DMS 273 (cell line): ENCODE measurements at regions not wholly inside any gene's neighbourhood (a gene's known extent, or its start where the extent isn't known, plus 50 kb on each side); places are given as distances from the start of the nearest gene placed in this dataset.
A peak's percentile ranks its signal among the peaks of the same experiment; 100 is the strongest.
"Not testable (repeated sequence)": the region's sequence is repeated elsewhere in the genome, so short reads cannot be mapped to it uniquely, and the experiment has no call there.

Experiments
- DNase-seq: peaks from one replicate; lab custom pipeline; 2025; ENCODE audit not compliant: unreplicated experiment; lab: John Stamatoyannopoulos, UW

DNA sequence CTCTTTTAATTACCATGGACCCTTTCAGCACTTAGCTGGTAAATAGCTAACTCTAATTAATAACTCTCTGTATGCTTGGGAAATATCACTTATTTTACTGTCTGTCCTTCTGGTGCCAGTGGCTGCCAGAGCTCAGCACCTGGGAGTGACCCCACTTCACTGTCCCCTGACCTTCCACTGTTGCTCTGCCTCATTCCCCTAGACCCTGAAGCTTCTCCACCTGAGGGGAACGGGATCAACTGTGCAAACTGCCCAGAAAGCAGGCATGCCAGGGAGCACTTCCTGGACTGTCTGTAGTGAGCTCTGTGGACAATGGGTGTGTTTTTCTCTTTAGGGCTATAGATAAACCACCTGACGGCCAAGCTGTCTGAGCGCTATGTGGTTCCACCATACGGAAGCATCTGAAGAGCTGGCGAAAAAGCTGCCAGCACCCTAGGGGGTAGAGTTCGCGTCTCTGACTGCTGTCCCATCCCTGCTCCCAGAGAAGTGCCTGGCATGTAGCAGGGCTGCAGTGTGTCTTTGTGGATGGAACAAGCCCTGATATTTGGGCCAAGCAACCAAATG is 106.3 kb upstream of the FOXA2 start:
- DNase-seq, result peak; percentile 0

DNA sequence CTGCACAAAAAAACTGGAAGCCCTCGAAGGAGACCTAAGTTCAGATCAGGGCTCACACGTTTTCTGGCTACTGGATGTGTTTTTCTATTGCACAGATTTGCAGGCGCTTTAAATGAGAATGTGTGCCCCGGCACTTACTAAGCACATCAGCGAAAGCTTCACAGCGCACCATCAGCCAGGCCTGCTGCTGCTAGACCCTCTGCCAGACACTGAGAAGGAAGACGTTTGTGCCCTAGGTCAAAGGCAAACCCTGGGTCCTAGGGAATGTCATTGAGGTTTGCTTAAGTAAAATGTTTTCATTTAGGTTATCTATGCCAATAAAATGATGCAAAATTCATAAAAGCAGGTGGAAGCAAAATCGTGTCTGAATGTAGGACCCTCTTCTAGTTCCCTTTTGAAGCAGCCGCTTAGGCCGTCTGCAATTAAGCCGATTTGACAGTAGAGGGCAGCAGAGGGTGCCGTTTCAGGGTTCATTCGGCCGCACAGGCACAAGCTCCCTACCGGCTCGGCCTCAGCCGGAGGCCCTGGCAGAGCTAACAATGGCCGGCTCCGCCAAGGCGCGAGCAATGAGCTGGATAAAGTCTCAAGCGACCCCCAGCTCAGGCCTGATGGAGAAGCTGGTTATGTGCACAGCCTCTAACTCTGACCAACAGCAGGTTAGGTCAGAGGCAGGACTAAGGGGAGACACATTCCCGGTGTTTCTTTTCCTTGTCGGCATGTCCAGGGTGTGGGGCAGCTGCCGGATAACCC is 107.2 kb upstream of the FOXA2 start:
- peak; percentile 74 for DNase-seq

DNA sequence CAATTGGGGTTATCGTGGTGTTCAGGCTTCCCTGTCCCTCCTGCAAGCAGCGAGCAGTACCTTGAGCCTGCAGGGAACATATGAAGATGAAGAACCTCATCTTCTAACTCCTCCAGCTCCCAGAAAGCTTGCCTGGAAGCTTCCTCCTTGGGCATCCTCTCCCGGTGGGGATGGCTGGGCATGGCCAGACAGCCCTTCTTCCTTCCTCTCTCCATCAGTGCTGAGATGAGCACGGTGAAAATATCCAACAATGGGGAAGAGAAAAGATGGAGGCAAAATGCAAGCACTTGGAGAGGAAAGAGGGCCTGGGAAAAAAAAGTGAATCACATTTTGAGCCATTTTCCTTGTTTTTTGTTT is 107.7 kb upstream of the FOXA2 start:
- DNase-seq, result no peak

DNA sequence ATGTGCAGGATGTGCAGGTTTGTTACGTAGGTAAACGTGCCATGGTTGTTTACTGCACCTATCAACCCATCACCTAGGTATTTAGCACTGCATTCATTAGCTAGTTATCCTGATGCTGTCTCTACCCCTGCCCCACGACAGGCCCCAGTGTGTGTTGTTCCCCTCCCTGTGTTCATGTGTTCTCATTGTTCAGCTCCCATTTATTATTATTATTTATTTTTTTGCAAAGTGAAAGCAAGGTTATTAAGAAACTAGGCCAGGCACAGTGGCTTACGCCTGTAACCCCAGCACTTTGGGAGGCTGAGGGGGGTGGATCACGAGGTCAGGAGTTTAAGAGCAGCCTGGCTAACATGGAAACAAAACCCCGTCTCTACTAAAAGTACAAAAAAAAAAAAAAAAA is 108.2 kb upstream of the FOXA2 start:
- not testable (repeated sequence) for DNase-seq

DNA sequence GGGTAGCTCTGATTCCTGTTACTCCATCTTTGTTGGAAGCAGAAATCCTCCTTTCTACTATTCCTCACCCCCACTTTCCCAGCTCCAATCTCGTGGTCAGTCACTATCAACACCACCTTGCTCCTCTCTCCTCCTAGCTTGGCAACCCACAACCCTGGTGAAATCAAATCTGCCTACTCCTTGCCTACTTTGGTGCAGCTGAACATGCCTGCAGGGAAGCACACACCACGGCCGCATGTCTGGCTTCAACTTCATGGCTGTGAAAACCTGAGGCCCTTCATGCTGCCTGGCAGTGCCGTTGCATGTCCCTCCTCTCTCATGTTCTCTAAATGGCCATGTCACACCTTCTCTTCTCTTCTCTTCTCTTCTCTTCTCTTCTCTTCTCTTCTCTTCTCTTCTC is 112.4 kb upstream of the FOXA2 start:
- no peak for DNase-seq

DNA sequence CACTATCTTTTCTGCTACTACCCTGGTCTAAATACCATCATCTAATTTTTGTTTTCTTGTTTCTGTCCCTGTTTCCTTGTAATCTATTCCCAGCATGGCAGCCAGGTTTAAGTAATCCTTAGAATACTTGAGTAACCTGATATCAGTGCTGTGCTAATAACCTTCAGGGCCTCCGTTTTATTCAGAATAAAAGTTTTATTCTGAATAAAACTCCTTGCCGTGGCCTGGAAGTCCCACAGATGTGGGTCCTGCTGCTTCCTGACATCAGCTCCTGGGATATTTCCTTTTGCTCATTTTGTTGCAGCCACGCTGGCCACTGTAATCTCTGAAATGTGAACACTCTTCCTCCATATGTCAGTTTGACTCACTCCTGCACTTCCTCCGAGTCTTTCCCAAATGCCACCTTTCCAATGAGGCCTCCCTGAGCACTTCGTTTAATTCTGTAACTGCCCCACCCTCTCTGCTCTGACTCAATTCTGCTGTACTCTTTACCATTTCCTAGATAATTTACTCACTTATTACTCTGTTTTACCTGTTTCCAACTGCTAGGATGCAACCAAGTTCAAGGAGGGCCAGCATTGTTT is 114.0 kb upstream of the FOXA2 start:
- DNase-seq, result no peak

DNA sequence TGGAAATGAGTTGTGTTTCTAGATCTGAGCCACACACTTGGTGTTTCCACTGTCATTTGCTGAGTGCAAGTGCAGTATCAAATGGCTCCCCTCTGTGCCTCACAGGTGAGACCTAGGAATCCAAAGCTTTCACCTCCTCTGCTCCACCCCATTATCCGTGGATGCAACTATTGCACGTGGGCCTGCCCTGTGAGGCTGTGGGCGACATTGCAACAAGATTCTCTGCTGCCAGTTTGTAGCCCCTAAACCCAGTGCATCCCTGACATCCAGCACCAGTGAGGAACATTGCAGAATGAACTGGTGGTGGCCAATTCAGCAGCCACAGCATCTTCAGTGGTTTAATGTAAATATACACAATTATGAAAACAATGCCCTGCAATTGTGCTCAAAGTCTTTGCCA is 115.0 kb upstream of the FOXA2 start:
- DNase-seq, result no peak

DNA sequence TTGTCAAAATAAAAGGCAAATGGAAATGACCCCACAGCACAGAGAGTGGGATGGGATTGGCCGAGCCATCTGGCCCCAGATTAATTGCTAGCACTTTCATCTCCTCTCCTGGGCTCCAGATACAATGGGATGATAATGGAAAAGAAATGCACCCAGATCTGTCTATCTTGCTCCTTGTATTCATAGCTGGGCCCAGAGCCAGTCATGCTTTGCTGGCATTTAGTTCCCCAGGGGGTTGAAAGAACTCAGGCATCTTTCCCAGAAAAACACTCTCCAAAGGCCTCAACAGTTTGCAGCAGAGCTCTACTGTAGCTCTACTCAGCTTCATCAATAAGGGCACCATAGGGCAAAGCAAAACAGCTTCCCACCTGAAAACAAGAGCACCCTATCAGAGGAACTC is 116.0 kb upstream of the FOXA2 start:
- DNase-seq, result no peak

DNA sequence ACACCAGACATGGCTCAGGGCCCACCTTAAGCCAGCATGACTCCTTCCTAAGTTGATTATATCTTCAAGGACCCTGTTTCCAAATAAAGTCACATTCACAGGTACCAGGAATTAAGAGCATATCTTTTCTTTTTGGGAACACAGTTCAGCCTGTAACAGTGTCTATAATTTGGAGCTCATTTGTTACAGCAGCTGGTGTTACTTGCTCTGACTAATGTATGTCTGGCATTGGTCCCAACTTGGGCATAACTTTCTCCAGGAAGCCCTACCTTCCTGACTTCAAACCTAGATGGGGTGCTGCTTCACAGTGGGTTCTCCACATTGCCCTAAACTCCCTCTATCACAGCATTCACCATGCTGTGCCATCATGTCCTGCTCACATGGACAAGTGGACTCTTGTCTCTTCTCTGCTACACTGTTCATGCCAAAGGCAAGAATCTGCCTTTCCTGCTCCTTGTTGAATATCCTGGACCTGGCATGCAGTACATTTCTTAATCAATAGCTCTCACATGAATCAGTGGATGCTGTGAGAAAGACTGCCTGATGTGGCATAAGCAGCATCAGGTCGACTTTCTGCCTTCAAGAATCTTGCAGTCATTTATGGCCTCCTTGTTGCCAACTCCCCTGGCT is 117.4 kb upstream of the FOXA2 start:
- no peak for DNase-seq

DNA sequence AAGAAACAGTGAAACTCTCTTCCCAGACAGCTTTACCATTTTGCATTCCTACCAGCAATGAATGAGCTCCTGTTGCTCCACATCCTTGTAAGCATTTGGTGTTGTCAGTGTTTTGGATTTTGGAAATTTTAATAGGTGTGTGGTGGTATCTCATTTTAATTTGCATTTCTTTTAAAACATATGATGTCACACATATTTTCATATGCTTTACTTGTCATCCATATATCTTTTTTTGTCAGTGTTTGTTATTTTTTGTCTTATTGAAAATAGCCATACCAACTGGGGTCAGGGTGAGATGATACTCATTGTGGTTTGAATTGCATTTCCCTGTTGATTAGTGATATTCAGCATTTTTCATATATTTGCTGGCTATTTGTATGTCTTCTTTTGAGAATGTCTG is 119.5 kb upstream of the FOXA2 start:
- no peak for DNase-seq

DNA sequence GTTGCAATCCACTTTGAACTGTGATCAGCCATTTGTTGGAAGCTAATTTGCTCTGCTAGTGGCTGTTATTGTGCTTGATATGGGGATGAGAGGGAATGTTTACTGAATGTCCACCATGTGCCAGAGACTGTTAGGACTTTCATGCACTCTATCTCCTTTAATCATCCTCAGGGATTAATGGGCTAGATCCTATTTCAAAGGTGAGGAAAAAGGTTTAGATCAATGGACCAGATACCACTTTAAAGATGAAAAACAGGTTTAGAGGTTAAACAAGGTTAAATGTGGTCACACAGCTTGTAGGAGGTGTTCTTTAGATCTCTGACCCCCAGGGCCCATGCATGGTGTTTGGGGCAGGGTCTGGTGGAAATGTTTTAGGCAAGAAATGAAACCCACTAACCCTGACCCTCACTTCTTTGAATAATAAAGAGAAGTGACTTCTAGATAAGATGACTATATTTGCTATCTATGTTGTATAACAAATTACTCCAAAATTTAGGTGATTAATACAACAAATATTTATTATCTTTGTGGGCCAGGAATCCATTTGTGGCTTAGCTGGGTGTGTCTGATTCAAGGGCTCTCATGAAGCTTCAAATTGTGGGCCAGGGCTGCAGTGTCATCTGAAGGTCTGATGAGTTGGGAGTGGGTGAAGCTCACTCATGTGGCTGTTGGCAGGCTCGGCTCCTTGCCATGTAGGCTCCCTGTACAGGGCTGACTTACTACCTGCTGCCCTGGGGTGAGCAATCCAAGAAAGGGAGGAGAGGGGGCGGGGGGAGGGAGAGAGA is 127.8 kb upstream of the FOXA2 start:
- DNase-seq, result no peak

DNA sequence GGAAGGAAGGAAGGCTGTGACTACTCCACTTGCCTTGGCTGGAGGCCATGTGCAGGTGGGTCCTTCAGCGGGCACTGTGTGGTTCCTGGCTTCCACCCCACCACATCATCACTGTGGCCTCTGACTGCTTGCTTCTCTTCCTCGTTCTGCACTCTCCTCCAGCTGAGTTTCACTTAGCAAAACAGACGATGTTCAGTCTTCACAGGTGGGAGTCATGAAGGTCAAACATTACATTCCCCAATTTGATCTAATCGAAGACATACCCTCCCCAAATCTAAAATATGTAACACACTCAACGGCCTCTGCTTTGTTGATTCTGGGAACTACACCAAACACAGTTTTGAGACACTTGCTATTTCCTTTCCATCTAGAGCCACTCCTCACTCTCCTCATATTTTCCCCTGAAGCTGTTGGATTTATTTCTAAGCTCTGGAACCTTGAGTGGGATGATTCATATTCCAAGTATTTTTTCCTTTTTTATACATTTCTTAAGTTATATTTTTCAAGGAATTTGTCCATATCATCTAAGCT is 132.5 kb upstream of the FOXA2 start:
- no peak for DNase-seq

DNA sequence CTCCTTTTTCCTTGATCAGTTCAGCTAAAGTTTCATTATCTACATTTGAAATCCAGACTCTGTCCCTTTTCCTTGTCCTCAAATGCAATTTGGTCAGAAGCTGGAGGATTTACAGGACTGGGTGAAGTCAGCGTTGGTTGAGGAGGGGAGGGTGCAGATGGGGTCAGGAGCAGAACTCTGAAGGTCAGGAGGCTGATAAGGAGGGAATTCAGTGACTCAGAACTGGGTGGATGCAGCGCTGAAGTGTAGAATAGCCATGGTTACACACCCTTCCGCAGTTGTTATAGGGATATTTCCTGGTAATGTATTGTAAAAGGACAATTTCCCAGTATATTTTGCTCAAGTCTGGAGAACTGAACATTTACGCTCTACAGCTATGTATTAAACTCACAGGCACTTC is 133.1 kb upstream of the FOXA2 start:
- DNase-seq, result no peak

DNA sequence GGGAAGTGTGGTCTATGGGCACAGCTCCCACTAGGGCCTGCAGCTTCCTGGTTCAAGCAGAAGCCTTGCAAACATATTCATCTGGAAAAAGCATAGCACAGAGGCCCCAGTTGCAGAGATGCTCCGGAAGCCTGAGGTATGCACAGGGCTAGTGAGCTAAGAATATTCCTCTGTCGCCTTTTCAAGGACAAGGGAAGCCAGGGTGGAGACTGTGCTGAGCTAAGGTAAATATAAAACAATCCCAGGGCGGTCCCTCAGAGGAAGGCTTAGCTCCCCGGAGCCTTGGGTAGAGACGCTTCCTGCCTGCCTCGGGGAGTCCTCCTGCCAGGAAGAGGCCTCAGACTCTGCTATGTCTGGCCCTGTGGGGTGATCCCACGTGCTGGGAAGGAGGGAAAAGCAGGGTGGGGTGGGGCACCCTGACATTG is 134.8 kb upstream of the FOXA2 start:
- no peak for DNase-seq

DNA sequence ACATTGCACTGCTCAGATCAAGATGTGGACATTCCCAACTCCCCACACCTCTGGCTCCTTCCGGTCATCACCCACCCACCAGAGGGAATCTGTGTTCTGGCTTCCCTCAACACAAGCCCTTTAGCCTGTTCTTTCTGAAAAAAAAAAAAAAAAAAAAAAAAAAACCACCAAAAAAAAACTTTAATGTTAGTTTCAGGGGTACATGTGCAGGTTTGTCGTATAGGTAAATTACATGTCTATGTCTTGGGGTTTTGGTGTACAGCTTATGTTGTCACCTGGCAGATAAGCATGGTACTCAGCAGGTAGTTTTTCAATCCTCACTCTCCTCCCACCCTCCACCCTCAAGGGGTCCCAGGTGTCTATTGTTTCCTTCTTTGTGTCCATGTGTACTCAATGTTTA is 135.8 kb upstream of the FOXA2 start:
- DNase-seq, result no peak

DNA sequence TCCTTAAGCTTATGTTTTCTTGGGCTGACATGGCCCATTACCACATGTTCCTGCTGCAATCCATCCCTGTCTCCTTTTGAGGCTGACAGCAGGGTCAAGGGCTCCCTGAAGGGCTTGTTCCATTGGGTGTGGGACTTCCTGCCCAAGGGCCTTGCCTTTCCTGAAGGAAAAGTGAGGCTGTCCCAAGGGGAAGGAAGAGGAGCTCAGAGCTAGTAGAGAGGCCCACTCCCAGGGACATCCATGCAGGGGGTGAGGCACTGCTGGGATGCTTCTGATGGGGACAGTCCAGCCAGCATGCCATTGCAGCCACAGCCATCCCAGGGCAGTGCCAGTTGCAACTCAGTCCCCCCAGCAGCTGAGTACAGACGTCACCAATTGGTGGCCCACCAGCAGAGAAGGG is 138.4 kb upstream of the FOXA2 start:
- DNase-seq, result no peak

DNA sequence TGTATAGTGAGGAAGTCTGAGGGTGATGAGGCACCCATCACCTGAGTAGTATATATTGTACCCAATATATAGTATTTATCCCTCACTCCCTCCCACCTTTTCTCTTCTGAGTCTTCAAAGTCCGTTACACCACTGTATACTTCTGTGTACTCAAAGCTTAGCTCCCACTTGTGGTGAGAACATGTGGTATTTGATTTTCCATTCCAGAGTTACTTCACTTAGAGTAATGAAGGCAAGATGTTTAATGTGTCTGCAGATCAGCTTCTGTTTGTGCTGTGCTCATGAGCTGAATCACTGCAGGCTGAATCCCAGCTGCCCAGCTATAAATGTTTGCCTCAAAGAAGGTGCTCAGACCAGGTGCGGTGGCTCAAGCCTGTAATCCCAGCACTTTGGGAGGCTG is 139.3 kb upstream of the FOXA2 start:
- no peak for DNase-seq

DNA sequence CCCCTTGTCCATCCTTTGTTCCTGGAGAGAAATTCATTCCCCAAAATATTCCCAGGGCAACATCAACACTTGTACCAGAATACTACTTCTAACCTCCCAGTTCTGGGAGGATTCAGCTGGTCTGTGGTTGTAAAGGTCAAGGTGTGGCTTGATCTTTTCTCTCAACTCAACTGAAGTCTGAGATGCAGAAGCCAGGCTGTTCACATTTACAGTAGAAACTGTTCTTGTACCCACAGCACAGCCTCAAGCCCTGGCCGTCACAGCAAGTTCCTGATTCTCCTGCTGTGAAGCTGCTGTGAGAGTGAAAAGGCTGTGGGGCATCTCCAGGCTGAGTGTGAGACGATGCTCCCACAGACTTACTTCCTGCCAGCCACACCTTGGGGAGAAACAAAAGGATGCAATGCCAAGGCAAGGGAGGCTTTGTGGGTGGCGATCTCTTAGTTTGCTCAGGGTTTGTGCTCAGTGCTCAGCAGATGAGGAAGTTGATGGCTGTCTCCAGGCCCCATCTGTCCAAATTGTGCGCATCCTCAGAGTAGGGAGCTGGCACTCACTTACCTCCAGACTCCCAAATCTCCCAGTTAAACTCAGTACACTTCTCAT is 143.9 kb upstream of the FOXA2 start:
- DNase-seq, result no peak

DNA sequence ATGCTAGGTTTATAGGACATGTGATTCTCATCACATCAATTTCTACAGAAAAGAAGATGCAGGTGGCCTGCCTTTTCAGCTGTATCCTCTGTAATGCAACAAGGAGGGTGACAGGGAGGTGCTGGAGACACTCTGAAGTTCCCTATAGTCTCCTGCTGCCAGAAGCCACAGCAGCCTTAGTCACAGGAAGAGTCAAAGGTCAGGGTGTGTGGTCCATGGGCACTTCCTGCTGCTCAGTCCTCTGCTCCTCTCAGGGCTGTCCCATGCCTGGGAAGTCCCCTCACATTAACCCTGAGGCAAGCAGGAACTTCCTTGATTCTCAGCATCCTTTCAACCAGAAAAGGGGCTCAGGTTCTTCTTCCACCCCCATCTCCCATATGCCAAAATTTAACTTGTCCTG is 144.8 kb upstream of the FOXA2 start:
- DNase-seq, result no peak

DNA sequence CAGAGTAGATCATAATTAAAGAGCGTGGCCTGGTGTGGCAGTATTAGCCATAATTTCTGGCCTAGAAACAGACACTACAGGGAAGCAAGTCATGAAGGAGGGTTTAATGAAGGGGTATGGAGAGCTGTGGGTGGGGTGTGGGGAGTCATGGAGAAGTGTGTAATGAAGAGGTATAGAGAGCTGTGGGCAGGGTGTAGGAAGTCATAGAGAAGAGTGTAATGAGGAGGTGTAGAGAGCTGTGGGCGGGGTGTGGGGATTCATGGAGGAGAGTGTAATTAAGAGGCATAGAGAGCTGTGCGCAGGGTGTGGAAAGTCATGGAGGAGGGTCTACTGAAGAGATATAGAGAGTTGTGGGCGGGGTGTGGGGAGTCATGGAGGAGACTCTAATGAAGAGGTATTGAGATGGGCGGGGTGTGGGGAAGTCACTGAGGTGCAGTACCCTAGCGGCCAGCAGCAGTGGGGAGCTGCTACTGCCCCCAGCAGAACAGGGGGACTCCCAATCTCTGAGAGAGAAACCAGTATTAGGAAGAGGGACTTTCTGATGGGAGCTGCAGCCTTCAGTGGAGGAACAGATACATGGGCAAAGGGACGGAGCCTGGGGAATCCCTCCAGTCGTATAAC is 145.4 kb upstream of the FOXA2 start:
- DNase-seq, result no peak

DNA sequence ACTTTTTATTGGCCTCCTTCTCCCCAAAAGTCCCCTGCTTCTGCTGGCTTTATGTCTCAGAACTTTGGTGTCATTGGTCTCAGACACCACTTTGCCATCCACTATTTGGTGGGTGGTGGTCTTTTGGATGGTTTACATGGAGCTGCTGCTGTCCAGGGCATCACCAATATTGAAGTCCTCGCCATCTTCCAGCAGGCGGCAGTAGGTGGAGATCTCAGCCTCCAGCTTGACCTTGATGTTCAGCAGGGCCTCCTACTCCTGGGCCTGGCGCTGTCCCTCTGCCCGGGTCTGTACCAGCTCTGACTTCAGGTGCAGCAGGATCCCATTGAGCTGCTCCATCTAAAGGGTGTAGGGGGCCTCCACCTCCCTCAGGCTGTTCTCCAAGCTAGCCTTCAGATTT is 148.4 kb upstream of the FOXA2 start:
- DNase-seq, result no peak
